ENCODE measurements at regions not wholly inside any gene's neighbourhood (a gene's known extent, or its start where the extent isn't known, plus 50 kb on each side); places are given as distances from the start of the nearest gene placed in this dataset.
A peak's percentile ranks its signal among the peaks of the same experiment; 100 is the strongest.

DNA sequence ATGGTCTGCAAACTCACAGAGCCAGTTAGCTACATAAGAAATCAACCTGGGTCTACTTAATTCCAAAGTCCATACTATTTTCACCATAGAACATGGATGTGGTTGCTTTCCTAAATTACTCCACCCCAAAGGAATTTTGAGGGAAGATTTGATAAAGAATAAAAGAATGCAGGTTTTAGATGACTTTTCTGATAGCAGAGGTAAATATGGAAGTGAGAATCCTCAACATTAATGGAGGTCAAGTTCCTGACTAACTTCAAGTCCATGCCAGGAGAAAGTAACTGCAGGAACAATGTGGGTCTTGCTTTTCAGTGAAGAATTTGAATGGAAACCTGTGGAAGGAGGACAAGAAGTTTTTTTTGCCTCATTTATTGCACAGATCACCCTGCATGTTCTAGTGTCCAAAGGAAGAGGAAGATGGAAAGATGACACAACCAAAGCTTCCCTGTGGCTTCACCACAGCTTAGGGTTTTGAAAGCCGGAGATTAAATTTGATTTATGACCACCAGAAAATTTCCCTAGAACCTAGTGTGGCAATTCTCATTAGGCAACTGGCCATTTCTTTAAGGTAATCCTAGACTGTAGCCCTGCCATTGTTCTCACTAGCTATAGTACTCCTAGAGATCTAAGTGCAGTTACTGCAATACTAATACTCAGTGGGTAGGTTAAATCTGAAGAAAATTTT, 429.7 kb downstream of the RAP2B start:
- Histone ChIP-seq H3K4me1 (no peaks in the 10 kb centered on the region), H3K27me3 (no peaks in the 10 kb centered on the region), H3K36me3 (no peaks in the 10 kb centered on the region), H3K27ac (no peak overlapping the region), H3K9me3 (no peaks in the 10 kb centered on the region), H3K4me3 (no peak overlapping the region)
- no peak for TF ChIP-seq POLR2A (IDR thresholded peaks at IDR 0.05)
- no peak for DNase-seq (ENCODE audit: low spot score in 2 of 2)
- WGBS: 88% methylated on average over 1 of the region's 1 CpG

DNA sequence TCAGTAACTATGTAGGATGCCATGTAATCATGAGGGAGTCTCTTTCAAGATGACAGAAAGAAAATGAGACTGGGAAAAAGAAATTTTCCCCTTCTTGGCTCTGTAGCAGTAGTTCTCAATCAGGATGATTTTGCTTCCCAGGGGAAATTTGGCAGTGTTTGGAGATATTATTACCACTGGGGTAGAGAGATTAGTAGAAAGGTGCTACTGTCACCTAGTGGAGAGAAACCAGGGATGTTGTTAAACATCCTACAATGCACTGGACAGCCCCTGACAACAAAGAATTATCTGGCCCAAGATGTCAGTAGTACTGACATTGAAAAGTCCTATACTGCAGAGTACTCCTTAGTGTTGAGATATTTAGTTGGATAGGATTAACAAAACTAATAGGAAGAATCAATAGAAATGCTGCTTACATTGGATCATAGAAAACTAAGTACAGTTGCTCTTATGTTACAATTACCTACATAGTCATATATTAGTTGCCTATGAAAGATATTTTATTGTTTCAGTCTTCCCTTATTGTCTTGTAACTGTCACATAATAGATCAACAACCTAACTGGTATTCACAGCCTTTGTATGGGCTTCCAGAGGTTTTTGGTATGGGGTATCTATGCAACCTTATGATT, 433.3 kb downstream of the RAP2B start:
- Histone ChIP-seq H3K4me3 (no peak overlapping the region), H3K27ac (no peak overlapping the region), H3K36me3 (no peaks in the 10 kb centered on the region), H3K27me3 (no peaks in the 10 kb centered on the region), H3K9me3 (no peaks in the 10 kb centered on the region), H3K4me1 (peaks cover 6% of the 10 kb centered on the region)
- TF ChIP-seq EP300 (IDR thresholded peaks at IDR 0.05): no peak
- TF ChIP-seq POLR2A (IDR thresholded peaks at IDR 0.05): no peak
- TF ChIP-seq, protein P1, sequence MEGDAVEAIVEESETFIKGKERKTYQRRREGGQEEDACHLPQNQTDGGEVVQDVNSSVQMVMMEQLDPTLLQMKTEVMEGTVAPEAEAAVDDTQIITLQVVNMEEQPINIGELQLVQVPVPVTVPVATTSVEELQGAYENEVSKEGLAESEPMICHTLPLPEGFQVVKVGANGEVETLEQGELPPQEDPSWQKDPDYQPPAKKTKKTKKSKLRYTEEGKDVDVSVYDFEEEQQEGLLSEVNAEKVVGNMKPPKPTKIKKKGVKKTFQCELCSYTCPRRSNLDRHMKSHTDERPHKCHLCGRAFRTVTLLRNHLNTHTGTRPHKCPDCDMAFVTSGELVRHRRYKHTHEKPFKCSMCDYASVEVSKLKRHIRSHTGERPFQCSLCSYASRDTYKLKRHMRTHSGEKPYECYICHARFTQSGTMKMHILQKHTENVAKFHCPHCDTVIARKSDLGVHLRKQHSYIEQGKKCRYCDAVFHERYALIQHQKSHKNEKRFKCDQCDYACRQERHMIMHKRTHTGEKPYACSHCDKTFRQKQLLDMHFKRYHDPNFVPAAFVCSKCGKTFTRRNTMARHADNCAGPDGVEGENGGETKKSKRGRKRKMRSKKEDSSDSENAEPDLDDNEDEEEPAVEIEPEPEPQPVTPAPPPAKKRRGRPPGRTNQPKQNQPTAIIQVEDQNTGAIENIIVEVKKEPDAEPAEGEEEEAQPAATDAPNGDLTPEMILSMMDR (IDR thresholded peaks at IDR 0.05): peak; percentile 17 to 41
- TF ChIP-seq POLR2AphosphoS5 (IDR thresholded peaks at IDR 0.05): no peak
- DNase-seq (ENCODE audit: low spot score in 2 of 2): no peak

DNA sequence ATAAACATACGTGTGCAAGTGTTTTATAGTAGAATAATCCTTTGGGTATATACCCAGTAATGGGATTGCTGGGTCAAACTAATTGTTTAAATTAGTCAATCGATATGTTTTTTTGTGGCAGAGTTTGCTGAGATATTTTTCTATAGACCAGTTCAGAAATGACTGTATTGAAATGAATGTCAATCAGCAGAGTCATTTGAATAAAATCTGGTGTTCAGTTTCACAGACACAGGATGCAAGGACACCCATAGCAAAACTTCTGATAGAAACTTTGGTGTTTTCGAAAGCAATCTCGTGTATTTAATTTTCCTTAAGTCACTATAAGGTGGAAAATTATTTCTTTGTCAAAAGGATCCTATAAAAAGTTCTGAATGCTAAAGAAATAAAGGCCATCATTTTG, 434.4 kb downstream of the RAP2B start:
- H3K27me3 ChIP-seq: no peaks in the 10 kb centered on the region
- no peak overlapping the region for H3K4me3 ChIP-seq
- H3K36me3 ChIP-seq: no peaks in the 10 kb centered on the region
- H3K9me3 ChIP-seq: no peaks in the 10 kb centered on the region
- 89% methylated on average over 4 of the region's 4 CpGs for WGBS
- H3K27ac ChIP-seq: no peak overlapping the region
- H3K4me1 ChIP-seq: peaks cover 6% of the 10 kb centered on the region
- no peak for DNase-seq (ENCODE audit: low spot score in 2 of 2)
- TF ChIP-seq, protein P1 (IDR thresholded peaks at IDR 0.05): no peak
- TF ChIP-seq EP300 (IDR thresholded peaks at IDR 0.05) (no peak), POLR2AphosphoS5 (IDR thresholded peaks at IDR 0.05) (no peak), POLR2A (IDR thresholded peaks at IDR 0.05) (no peak)

DNA sequence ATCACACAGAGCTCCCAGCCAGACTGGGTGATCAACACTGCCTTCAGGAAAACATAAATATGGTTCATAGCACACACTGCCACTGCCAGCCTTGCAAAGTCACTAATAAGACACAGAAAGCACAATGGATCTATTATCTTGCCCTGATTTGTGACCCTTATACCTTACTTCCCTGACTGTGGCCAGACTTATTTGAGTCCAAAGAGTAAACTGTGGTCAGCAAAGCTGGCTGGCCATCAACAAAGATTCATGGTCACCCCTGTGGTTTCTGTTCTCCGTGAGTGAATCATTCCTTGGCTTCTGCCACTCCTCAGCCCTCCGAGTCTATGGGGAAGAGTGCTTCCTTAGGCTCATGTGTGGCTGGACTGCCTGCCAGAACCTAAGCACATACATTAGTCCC, 437.7 kb downstream of the RAP2B start:
- Histone ChIP-seq H3K27me3 (no peaks in the 10 kb centered on the region), H3K4me3 (no peak overlapping the region), H3K36me3 (no peaks in the 10 kb centered on the region), H3K4me1 (peaks cover 6% of the 10 kb centered on the region), H3K27ac (no peak overlapping the region), H3K9me3 (no peaks in the 10 kb centered on the region)
- DNase-seq (ENCODE audit: low spot score in 2 of 2): no peak
- 23% methylated on average over 2 of the region's 2 CpGs for WGBS
- TF ChIP-seq EP300 (IDR thresholded peaks at IDR 0.05): no peak
- TF ChIP-seq POLR2AphosphoS5 (IDR thresholded peaks at IDR 0.05): no peak
- TF ChIP-seq POLR2A (IDR thresholded peaks at IDR 0.05): no peak
- TF ChIP-seq, protein P1 (IDR thresholded peaks at IDR 0.05): no peak

DNA sequence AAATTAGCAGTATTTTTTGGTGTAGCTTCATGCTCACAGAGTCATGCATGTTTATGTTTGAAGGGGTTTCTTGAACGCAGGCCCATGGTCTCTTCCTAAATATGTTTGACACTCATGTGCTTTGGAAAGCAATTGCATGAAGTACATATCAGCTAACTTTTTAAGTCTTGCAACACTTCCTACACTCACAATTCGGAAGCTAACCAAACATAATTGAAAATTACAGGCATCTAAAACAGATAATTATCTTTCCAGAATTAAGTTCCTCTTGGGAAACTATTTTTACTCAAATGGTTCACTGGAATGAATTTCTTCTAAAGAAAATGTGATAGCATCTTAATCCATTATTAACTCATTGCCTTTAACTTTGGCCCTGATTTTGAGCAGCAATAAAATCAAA, 438.9 kb downstream of the RAP2B start:
- Histone ChIP-seq H3K36me3 (no peaks in the 10 kb centered on the region), H3K9me3 (no peaks in the 10 kb centered on the region), H3K4me1 (peaks cover 6% of the 10 kb centered on the region), H3K27me3 (no peaks in the 10 kb centered on the region), H3K27ac (no peak overlapping the region), H3K4me3 (no peak overlapping the region)
- DNase-seq (ENCODE audit: low spot score in 2 of 2): no peak
- TF ChIP-seq, protein P1 (IDR thresholded peaks at IDR 0.05): no peak
- no peak for TF ChIP-seq POLR2AphosphoS5 (IDR thresholded peaks at IDR 0.05)
- TF ChIP-seq POLR2A (IDR thresholded peaks at IDR 0.05): no peak
- TF ChIP-seq EP300 (IDR thresholded peaks at IDR 0.05): no peak
- WGBS: 61% methylated on average over 2 of the region's 2 CpGs

Measured in suprapubic skin (tissue), 4 donors.